ENCODE measurements at regions not wholly inside any gene's neighbourhood (a gene's known extent, or its start where the extent isn't known, plus 50 kb on each side); places are given as distances from the start of the nearest gene placed in this dataset.

GRCh38 chr12:60066655-60067054 lies 470.8 kb downstream of the SLC16A7 start:
- TF ChIP-seq CTCF (IDR thresholded peaks at IDR 0.05; ENCODE audit: low read depth, low read length, poor library complexity, severe bottlenecking), result no peak
- TF ChIP-seq EZH2phosphoT487 (IDR thresholded peaks at IDR 0.05; ENCODE audit: borderline replicate concordance, low read length), result no peak
- H3K4me2 ChIP-seq (ENCODE audit: low read length), result no peak overlapping the region
- H3K79me2 ChIP-seq (ENCODE audit: control insufficient read depth, low read length), result no peaks in the 10 kb centered on the region

GRCh38 chr12:60070552-60070951 lies 474.7 kb downstream of the SLC16A7 start:
- no peak overlapping the region for H3K4me2 ChIP-seq (ENCODE audit: low read length)
- no peaks in the 10 kb centered on the region for H3K36me3 ChIP-seq (ENCODE audit: control insufficient read depth, low read length)
- H3K9me3 ChIP-seq (ENCODE audit: control insufficient read depth, insufficient read depth, low read length), result no peaks in the 10 kb centered on the region
- H3F3A ChIP-seq (ENCODE audit: control insufficient read depth, insufficient read depth), result no peaks in the 10 kb centered on the region
- no peak overlapping the region for H3K27ac ChIP-seq (ENCODE audit: low read depth, low read length)
- no peaks in the 10 kb centered on the region for H4K20me1 ChIP-seq (ENCODE audit: control insufficient read depth, insufficient read depth, low read depth, low read length)
- H3K79me2 ChIP-seq (ENCODE audit: control insufficient read depth, low read length), result no peaks in the 10 kb centered on the region
- no peak overlapping the region for H3K4me3 ChIP-seq (ENCODE audit: low read length)
- no peak for TF ChIP-seq EZH2phosphoT487 (IDR thresholded peaks at IDR 0.05; ENCODE audit: borderline replicate concordance, low read length)
- no peak for TF ChIP-seq CTCF (IDR thresholded peaks at IDR 0.05; ENCODE audit: low read depth, low read length, poor library complexity, severe bottlenecking)
- no peaks in the 10 kb centered on the region for H3K4me1 ChIP-seq (ENCODE audit: control insufficient read depth, low read length)
- no peaks in the 10 kb centered on the region for H3K27me3 ChIP-seq (ENCODE audit: control insufficient read depth, low read length)
- H3K9me2 ChIP-seq (replicated peaks; ENCODE audit: control insufficient read depth, low read length), result no peaks in the 10 kb centered on the region

More at GRCh38 chr12:60066655-60067054, 470.8 kb downstream of the SLC16A7 start:
- Histone ChIP-seq H3F3A (ENCODE audit: control insufficient read depth, insufficient read depth) (no peaks in the 10 kb centered on the region), H3K27me3 (ENCODE audit: control insufficient read depth, low read length) (no peaks in the 10 kb centered on the region), H3K27ac (ENCODE audit: low read depth, low read length) (no peak overlapping the region), H3K9me2 (replicated peaks; ENCODE audit: control insufficient read depth, low read length) (no peaks in the 10 kb centered on the region), H3K9me3 (ENCODE audit: control insufficient read depth, insufficient read depth, low read length) (no peaks in the 10 kb centered on the region), H3K36me3 (ENCODE audit: control insufficient read depth, low read length) (no peaks in the 10 kb centered on the region), H3K4me1 (ENCODE audit: control insufficient read depth, low read length) (no peaks in the 10 kb centered on the region), H4K20me1 (ENCODE audit: control insufficient read depth, insufficient read depth, low read depth, low read length) (no peaks in the 10 kb centered on the region), H3K4me3 (ENCODE audit: low read length) (no peak overlapping the region)

GRCh38 chr12:60071759-60072191 lies 475.9 kb downstream of the SLC16A7 start:
- H3K4me2 ChIP-seq (ENCODE audit: low read length), result no peak overlapping the region
- H3K36me3 ChIP-seq (ENCODE audit: control insufficient read depth, low read length), result no peaks in the 10 kb centered on the region
- TF ChIP-seq EZH2phosphoT487 (IDR thresholded peaks at IDR 0.05; ENCODE audit: borderline replicate concordance, low read length) (no peak), CTCF (IDR thresholded peaks at IDR 0.05; ENCODE audit: low read depth, low read length, poor library complexity, severe bottlenecking) (no peak)
- no peaks in the 10 kb centered on the region for H3K79me2 ChIP-seq (ENCODE audit: control insufficient read depth, low read length)
- H3K27me3 ChIP-seq (ENCODE audit: control insufficient read depth, low read length), result no peaks in the 10 kb centered on the region
- no peaks in the 10 kb centered on the region for H3K4me1 ChIP-seq (ENCODE audit: control insufficient read depth, low read length)
- no peaks in the 10 kb centered on the region for H3K9me2 ChIP-seq (replicated peaks; ENCODE audit: control insufficient read depth, low read length)
- no peak overlapping the region for H3K4me3 ChIP-seq (ENCODE audit: low read length)
- no peaks in the 10 kb centered on the region for H4K20me1 ChIP-seq (ENCODE audit: control insufficient read depth, insufficient read depth, low read depth, low read length)
- no peaks in the 10 kb centered on the region for H3K9me3 ChIP-seq (ENCODE audit: control insufficient read depth, insufficient read depth, low read length)
- no peaks in the 10 kb centered on the region for H3F3A ChIP-seq (ENCODE audit: control insufficient read depth, insufficient read depth)
- H3K27ac ChIP-seq (ENCODE audit: low read depth, low read length), result no peak overlapping the region

Data from DOHH2 (cell line).